Sciatic nerve (tissue), 2 donors: ENCODE measurements at regions not wholly inside any gene's neighbourhood (a gene's known extent, or its start where the extent isn't known, plus 50 kb on each side); places are given as distances from the start of the nearest gene placed in this dataset.
"Not testable (repeated sequence)": the region's sequence is repeated elsewhere in the genome, so short reads cannot be mapped to it uniquely, and the experiment has no call there.

Source experiments
- ATAC-seq: fragments of 200-7000 bp; cut with Tn5 transposase; one replicate; pipeline ENCODE4 v1.9.1; 2020; ENCODE audit warnings: mild to moderate bottlenecking, moderate library complexity
- DNase-seq: peaks from one replicate; pipeline ENCODE4 v3.0.0-alpha.2; 2020; ENCODE audit warnings: low spot score
- intact Hi-C: fragments of 100-400 bp; cut with DNase I; formaldehyde crosslinking; loops from one replicate; pipeline ENCODE4 v1.14.2; 2022
- donor health status: DM: no; HTN: no; CAD: no.
- donor health status: DM: no; HTN: no; CAD: no.

GRCh38 chr2:231644426-231644825 is 51.8 kb downstream of the TEX44 start:
- intact Hi-C loops, result no loop called here
- no peak for DNase-seq
- ATAC-seq, result no peak

GRCh38 chr2:231646476-231646875 is 53.8 kb downstream of the TEX44 start:
- intact Hi-C loops, result no loop called here
- ATAC-seq, result no peak

GRCh38 chr2:231648579-231649174 is 56.0 kb downstream of the TEX44 start:
- ATAC-seq (peak; percentile 60), DNase-seq (no peak)
- intact Hi-C loops, result no loop called here

More at GRCh38 chr2:231646476-231646875, 53.8 kb downstream of the TEX44 start:
- DNase-seq, result no peak

- intact Hi-C loops, ATAC-seq: not testable (repeated sequence)
Measured at GRCh38 chr2:231651561-231651960, 56.8 kb upstream of the PTMA start.

GRCh38 chr2:231655488-231655887 is 52.8 kb upstream of the PTMA start:
- intact Hi-C loops, result no loop called here
- ATAC-seq (no peak), DNase-seq (no peak)

More at GRCh38 chr2:231651561-231651960, 56.8 kb upstream of the PTMA start:
- DNase-seq, result not testable (repeated sequence)

- intact Hi-C loops, result no loop called here
- DNase-seq (no peak), ATAC-seq (no peak)
Measured at GRCh38 chr2:231655894-231656293, 52.4 kb upstream of the PTMA start.
